ENCODE measurements at regions not wholly inside any gene's neighbourhood (a gene's known extent, or its start where the extent isn't known, plus 50 kb on each side); places are given as distances from the start of the nearest gene placed in this dataset.

DNA sequence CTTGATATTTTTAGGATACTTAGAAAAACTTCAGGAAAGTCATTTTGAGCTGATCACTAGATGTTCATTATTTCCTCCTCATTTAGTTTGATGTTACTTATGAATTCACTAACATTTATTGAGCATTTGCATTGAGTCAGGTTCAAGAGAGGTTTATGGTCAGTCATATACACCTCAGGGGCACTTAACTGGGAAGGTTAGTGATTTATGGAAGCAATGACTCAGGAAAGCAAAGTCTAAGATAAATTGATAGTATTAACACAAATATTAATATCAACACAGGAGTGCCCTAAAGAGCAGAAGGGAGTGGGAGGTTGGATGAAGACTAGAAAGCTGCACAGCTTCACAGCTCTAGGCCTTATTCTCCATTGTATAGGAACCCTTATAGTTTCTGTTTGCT lies 177.0 kb upstream of the TNFAIP3 start:
- no peak for DNase-seq (ENCODE audit: low read depth in 2 of 2)

DNA sequence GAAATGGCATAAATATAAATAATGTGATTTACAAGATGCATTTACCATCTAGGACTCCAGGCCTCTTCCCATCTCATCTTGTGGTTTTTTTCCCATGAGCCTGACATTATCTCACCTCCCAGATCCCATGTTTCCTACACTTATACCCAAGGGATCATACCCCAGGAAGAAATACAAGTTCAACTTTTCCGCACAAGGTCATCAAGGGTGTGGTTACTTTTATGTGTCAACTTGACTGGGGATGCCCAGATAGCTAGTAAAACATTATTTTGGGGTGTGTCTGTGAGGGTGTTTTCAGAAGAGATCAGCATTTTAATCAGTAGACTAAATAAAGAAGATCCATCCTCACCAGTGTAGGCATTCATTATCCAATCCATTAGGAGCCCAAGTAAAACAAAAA lies 176.3 kb upstream of the TNFAIP3 start:
- no peak for DNase-seq (ENCODE audit: low read depth in 2 of 2)

DNA sequence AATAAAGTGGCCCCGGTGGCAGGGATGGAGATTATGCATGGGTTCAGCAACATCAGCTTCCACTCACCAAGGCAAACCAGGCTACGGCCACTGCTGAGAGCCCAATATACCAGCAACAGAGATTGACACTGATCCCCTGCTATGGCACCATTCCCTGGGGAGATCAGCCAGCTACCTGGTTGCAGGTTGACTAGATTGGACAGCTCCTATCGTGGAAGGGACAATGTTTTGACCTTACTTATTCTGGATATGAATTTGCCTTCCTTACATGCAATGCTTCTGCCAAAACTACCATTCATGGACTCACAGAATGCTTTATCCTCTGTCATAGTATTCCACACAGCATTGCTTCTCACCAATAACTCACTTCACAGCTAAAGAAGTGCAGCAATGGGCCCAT lies 174.8 kb upstream of the TNFAIP3 start:
- DNase-seq (ENCODE audit: low read depth in 2 of 2): no peak

DNA sequence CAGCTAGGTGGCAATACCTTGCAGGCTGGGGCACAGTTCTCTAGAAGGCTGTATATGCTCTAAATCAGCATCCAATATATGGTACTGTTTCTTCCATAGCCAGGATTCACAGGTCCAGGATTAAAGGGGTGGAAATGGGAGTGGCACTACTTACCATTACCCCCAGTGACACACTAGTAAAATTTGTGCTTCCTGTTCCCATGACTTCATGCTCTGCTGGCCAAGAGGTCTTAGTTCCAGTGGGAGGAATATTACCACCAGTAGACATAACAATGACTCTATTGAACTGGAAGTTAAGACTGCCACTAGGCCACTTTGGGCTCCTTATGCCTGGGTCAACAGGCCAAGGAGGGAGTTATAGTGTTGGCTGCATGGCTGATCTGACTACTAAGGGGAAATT lies 174.3 kb upstream of the TNFAIP3 start:
- DNase-seq (ENCODE audit: low read depth in 2 of 2): peak in 1 of 2 donors; percentile 66

- peak in 1 of 2 donors; percentile 14 for DNase-seq (ENCODE audit: low read depth in 2 of 2)
Observed at GRCh38 chr6:137693711-137694110, 173.3 kb upstream of the TNFAIP3 start.

DNA sequence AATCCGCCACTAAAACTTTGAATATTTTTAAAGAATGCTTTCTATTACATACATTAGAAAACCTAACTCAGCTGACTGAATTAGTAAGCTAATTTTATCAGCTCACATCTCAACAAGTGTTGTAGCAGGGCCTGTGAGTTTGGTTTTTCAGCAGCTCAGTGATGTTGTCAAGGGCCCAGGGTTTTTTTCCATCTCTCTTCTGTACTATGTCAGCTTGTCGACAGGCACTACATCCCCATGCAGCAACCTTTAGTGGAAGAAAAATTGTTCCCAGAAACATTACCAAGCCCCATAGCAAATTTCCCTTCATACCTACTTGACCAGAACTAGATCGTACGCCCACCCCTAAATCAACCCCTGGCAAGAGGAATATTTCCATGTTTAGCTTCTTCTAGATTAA lies 170.3 kb upstream of the TNFAIP3 start:
- DNase-seq (ENCODE audit: low read depth in 2 of 2): no peak

DNA sequence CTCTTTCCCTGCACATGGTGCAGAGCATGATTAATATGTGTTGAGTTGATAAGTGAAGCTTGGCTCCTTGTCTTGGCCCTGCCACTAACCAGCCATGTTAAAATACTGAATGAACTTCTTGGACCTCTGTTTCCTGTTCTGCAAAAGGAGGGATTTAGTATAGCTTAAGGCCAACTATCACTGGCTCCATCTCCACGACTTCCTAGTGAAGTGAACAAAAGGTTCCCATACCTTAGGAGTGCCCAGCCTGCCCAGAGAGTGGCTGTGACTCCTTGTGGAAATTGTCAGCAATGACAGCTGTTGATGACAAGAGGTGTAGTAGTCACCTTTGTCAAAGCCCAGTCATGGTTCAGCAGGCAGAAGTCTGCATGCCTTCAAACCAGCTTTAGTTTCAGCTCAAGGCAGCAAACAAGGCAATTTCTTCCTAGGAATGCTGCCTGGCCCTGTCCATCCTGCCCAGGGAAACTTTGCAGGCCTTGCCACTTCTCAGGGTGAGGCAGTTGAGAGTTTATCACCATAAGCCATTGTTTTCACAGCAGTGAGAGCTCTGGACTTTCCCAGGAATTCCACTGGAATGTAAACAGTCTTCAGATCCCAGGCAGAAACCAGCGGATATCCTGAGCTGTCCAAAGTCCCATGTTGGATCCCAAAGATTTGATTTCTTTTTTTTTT lies 169.7 kb upstream of the TNFAIP3 start:
- peak; percentile 16 to 95 for DNase-seq (ENCODE audit: low read depth in 2 of 2)

- peak in 1 of 2 donors; percentile 55 for DNase-seq (ENCODE audit: low read depth in 2 of 2)
Observed at GRCh38 chr6:137698636-137699030, 168.4 kb upstream of the TNFAIP3 start.

DNA sequence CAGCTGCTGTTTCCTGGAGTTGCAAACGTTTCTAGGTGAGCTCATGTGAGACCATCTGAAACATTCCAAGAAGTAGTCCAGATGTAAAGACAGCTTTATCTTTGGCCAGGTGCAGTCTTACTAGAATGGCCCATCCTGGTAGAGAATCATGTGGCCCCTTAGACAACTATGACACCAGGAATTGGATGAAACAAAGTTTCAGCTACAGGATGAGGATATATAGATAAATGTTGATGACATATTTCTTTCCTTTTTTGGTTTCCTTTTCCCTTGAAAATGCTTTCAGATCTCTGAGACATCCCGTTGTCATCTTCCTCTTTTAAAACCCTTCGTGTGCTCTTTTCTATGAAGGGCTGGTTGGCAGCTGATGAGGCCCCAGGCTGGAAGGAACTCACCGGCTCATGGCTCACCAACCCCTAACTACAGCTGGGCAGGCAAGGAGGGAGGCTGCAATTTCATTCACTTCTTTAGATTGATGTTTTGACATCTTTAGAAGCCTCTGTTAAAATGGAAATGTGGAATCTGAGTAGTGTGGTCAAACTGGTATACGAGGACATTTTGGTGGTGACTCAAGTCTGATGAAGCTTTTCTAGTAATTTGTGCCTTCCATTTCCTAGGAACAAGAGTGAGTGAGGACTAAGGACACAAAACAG lies 167.9 kb upstream of the TNFAIP3 start:
- DNase-seq (ENCODE audit: low read depth in 2 of 2): peak in 1 of 2 donors; percentile 76

DNA sequence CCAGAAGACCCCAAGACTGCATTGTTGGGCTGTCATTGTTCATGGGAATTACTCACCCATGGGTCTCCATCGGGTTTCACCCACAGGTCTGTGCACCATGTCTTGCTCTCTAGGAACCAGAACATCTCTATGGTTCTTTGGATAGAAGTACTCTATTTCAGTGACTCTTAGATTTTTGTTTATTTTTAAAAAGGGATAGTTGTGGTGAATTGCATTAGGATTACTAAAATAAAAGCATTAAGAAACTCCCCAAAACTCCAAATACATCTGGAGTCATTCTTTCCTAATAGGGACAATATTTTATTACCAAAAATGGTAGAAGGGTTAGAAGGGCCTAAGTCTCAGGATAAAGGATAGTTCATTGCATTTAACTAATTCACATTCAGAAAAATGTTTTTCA lies 166.9 kb upstream of the TNFAIP3 start:
- no peak for DNase-seq (ENCODE audit: low read depth in 2 of 2)

DNA sequence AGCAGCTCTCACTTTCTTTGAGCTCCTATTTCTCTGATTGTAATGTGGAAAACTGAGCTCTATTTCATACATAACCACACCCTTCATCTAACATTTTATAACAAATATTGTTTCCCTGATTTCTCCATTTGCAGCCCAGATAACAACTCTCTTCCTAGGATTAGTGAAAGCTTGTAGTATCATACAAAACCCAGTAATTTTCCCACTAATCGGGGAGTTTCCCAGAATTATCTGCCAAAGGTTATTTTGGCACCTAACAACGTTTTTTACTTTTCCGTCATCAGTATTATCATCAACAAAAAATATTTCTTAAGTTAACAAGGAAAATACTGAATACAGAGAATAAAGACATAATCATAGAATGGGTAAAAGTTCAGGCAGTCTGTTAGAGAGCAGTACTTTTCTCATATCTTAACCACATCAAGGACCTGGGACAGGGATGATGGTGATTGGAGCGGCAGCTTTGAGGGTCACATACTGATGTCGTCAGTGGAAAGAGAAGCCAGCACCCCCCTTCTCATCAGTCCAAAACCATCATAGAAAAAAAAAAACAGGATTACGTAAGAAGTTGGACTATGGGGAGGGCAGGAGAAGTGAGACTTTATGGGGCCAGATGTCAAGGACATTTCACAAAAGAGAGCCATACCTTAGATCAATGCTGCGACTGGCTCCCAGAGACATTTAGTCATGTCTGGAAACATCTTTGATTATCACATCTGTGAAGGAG lies 166.1 kb upstream of the TNFAIP3 start:
- DNase-seq (ENCODE audit: low read depth in 2 of 2): peak in 1 of 2 donors; percentile 28

DNA sequence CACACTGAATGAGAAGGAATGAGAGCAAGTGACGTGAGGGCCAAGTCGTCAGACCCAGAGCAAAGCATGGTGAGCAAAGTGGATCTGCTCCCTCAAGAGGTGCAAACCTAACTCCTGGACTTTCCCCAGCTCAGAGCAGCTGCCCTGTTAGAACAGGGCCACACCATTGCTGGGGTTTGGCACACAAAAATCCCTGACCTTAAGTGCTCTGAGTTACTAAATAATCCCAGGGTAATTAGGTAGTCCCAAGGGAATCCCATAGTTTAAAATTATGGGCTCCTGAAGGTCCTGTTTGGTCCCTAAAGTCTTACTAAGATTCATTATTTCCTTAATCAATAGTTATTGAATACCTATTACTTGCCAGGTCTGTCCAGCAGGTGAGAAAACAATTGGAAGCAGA lies 165.1 kb upstream of the TNFAIP3 start:
- no peak for DNase-seq (ENCODE audit: low read depth in 2 of 2)

DNA sequence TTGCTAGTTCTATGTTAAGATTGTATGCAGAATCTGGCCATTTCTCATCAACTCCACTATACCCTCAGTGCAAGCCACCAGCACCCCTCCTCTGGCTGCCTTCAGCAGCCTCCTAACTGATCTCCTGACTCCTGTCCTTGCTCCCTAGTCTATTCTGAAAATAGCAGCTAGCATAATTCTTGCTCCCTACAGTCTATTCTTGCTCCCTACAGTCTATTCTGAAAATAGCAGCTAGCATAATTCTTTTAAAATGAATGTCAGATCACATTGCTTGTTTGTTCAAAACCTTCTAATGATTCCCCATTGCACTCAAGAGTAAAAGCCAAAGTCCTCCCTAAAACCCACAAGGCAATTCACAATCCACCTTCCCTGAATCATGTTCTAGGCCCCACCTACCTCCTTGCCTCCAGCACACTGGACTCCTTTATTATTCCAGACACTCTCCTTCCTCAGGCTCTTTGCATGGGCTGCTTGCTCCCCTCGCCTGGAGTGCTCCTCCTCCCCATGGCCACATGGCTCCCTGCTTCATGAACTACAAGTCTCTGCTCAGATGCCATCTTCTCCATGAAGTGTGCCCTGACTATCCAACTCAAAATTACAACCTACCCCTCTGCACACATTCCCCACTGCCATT lies 164.2 kb upstream of the TNFAIP3 start:
- no peak for DNase-seq (ENCODE audit: low read depth in 2 of 2)

- DNase-seq (ENCODE audit: low read depth in 2 of 2): no peak
Observed at GRCh38 chr6:137704802-137705159, 162.3 kb upstream of the TNFAIP3 start.

- DNase-seq (ENCODE audit: low read depth in 2 of 2): peak; percentile 68 to 77
Observed at GRCh38 chr6:137705160-137706082, 161.6 kb upstream of the TNFAIP3 start.

GRCh38 chr6:137706083-137706750 lies 160.8 kb upstream of the TNFAIP3 start:
- DNase-seq (ENCODE audit: low read depth in 2 of 2): no peak

DNA sequence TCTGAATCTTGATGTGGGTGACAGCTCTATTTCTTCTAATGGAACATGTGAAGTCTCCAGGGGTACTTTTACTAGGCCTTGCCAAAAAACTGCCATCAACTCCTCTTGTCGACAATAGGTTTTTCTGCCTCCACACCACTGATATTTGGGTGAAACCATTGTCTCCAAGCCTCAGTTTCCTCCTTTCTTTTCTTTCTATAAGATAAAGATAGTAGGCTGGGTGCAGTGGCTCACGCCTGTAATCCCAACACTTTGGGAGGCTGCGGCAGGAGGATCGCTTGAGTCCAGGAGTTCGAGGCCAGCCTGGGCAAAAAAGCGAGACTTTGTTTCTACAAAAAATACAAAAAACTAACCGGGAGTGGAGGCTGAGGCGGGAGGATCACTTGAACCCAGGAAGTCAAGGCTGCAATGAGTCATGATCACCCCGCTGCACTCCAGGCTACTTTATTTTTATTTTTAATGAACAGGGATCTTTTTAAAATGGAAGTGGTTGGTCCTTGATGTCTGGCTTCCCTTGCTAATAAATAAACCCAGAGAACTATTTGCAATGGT lies 159.9 kb upstream of the TNFAIP3 start:
- no peak for DNase-seq (ENCODE audit: low read depth in 2 of 2)

DNA sequence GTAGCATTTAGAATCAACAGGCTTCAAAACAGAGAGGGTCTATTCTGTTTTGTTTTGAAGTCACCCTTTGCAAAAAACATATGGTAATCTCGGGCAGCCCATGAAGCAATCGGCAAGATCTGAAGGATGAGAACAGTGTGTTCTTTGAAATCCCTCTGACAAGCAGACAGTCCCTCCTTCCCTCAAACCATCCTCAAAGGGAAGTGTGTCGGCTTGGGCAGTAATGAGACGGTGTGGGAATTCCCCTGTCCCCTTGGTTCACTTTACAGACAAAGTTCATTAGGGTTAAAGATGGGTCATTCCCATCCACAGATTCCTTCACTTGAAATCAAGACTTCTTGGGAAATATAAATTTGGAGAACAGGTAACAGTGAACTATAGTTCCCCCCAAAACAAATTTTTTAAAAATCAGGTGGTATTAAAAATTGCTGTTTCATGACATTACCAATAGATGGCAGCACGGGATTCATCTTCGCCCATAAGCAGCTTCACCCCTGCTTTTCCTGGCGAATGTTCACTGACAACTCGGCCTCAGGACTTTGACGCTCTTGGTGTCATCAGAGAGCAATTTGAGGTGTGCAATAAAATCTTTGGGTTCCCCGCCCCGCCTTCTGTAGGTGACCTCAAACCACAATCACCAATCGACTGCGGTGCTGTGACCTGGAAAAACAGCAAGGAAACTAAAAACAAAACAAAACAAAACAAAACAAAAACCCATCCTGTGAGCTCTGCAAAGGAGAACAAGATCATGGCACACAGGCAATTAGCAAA lies 159.3 kb upstream of the TNFAIP3 start:
- DNase-seq (ENCODE audit: low read depth in 2 of 2): peak; percentile 84 to 88

GRCh38 chr6:137708481-137708880 lies 158.6 kb upstream of the TNFAIP3 start:
- no peak for DNase-seq (ENCODE audit: low read depth in 2 of 2)
